ENCODE measurements at regions not wholly inside any gene's neighbourhood (a gene's known extent, or its start where the extent isn't known, plus 50 kb on each side); places are given as distances from the start of the nearest gene placed in this dataset.

DNA sequence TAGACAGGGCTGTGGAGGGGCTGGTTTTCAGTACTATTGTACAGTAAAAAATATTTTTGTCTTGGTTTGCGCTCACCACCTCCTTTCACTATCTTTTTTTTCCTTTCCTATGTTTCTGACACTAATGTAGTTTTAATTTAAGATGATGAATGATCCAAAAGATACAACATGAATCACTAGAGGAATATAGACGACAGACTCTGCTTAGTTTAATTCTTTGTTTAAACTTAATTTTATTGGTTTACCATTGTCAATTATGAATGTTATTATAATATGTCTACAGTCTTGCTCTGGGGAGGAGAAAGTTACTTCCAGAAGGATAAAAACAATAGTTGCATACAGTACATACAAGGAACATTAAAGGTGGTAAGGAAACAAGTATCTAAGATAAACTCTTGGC is 682.4 kb upstream of the ADGRL4 start:
- no peak for TF ChIP-seq EZH2phosphoT487 (IDR thresholded peaks at IDR 0.05; ENCODE audit: borderline replicate concordance, low read depth, low read length)
- TF ChIP-seq, protein P1, sequence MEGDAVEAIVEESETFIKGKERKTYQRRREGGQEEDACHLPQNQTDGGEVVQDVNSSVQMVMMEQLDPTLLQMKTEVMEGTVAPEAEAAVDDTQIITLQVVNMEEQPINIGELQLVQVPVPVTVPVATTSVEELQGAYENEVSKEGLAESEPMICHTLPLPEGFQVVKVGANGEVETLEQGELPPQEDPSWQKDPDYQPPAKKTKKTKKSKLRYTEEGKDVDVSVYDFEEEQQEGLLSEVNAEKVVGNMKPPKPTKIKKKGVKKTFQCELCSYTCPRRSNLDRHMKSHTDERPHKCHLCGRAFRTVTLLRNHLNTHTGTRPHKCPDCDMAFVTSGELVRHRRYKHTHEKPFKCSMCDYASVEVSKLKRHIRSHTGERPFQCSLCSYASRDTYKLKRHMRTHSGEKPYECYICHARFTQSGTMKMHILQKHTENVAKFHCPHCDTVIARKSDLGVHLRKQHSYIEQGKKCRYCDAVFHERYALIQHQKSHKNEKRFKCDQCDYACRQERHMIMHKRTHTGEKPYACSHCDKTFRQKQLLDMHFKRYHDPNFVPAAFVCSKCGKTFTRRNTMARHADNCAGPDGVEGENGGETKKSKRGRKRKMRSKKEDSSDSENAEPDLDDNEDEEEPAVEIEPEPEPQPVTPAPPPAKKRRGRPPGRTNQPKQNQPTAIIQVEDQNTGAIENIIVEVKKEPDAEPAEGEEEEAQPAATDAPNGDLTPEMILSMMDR (conservative IDR thresholded peaks at IDR 0.05; ENCODE audit: low read length) = no peak
